Esophagus (tissue), 2 donors: ENCODE measurements at regions not wholly inside any gene's neighbourhood (a gene's known extent, or its start where the extent isn't known, plus 50 kb on each side); places are given as distances from the start of the nearest gene placed in this dataset.
"Not testable (repeated sequence)": the region's sequence is repeated elsewhere in the genome, so short reads cannot be mapped to it uniquely, and the experiment has no call there.

Source experiments
- H3K27ac ChIP-seq, 2 donors: one replicate each; pipeline ENCODE4 v1.5.1; 2013; ENCODE audit warnings: low read depth in 2 of 2, mild to moderate bottlenecking in 2 of 2, inconsistent platforms in 1 of 2, low read length in 1 of 2, moderate library complexity in 1 of 2
- H3K27me3 ChIP-seq, 2 donors: one replicate each; pipeline ENCODE4 v1.6.1; 2013; ENCODE audit warnings: low read length in 2 of 2, control low read depth in 1 of 2, mild to moderate bottlenecking in 1 of 2; ENCODE audit not compliant: insufficient read depth in 2 of 2, control insufficient read depth in 1 of 2
- H3K36me3 ChIP-seq, 2 donors: one replicate each; pipeline ENCODE4 v1.6.1; 2013; ENCODE audit warnings: low read length in 1 of 2; ENCODE audit not compliant: control insufficient read depth in 2 of 2, insufficient read depth in 2 of 2
- H3K4me1 ChIP-seq, 2 donors: one replicate each; pipeline ENCODE4 v1.6.1; 2013; ENCODE audit warnings: low read length in 1 of 2; ENCODE audit not compliant: control insufficient read depth in 2 of 2, insufficient read depth in 2 of 2
- H3K4me3 ChIP-seq, 2 donors: one replicate each; pipeline ENCODE4 v1.5.1; 2013; ENCODE audit warnings: low read length in 2 of 2, mild to moderate bottlenecking in 2 of 2, low read depth in 1 of 2, moderate library complexity in 1 of 2
- H3K9me3 ChIP-seq, 2 donors: one replicate each; pipeline ENCODE4 v1.6.1; 2013; ENCODE audit warnings: mild to moderate bottlenecking in 2 of 2, low read depth in 1 of 2, low read length in 1 of 2, moderate library complexity in 1 of 2; ENCODE audit not compliant: control insufficient read depth in 2 of 2, insufficient read depth in 1 of 2
- WGBS, 2 donors: extraction: QIAGEN DNeasy Blood & Tissue Kit; methylation state at CpG; one replicate each; pipeline ENCODE4 v1.1.7; 2013; 5-methylcytosine and 5-hydroxymethylcytosine counted together
- donor health status: healthy with polysubstance abuse.
- donor health status: Bipolar disorder and iron deficiency.

GRCh38 chr1:213512316-213512715 is 461.3 kb downstream of the RPS6KC1 start:
- Histone ChIP-seq H3K9me3 (no peaks in the 10 kb centered on the region), H3K36me3 (no peaks in the 10 kb centered on the region), H3K27ac (no peak overlapping the region), H3K27me3 (no peaks in the 10 kb centered on the region), H3K4me1 (no peaks in the 10 kb centered on the region), H3K4me3 (no peak overlapping the region)
- 77 to 79% methylated on average over 5 of the region's 5 CpGs for WGBS, 2 donors

- H3K27ac ChIP-seq = no peak overlapping the region
- H3K4me1 ChIP-seq = no peaks in the 10 kb centered on the region
- no peaks in the 10 kb centered on the region for H3K27me3 ChIP-seq
- 51 to 52% methylated on average over 2 of the region's 2 CpGs for WGBS, 2 donors
- H3K9me3 ChIP-seq = no peaks in the 10 kb centered on the region
- no peaks in the 10 kb centered on the region for H3K36me3 ChIP-seq
- no peak overlapping the region for H3K4me3 ChIP-seq
These were observed 462.0 kb downstream of the RPS6KC1 start for GRCh38 chr1:213513006-213513405.

- H3K27me3 ChIP-seq, H3K36me3 ChIP-seq, H3K27ac ChIP-seq, H3K9me3 ChIP-seq, H3K4me1 ChIP-seq, H3K4me3 ChIP-seq: not testable (repeated sequence)
- 92 to 94% methylated on average over 4 to 5 of the region's 5 CpGs for WGBS, 2 donors
These were observed 463.6 kb downstream of the RPS6KC1 start for GRCh38 chr1:213514408-213515179.

- WGBS, 2 donors = 22% methylated on average over 4 of the region's 4 CpGs
- no peaks in the 10 kb centered on the region for H3K4me1 ChIP-seq
- no peak overlapping the region for H3K4me3 ChIP-seq
- no peaks in the 10 kb centered on the region for H3K36me3 ChIP-seq
- no peak overlapping the region for H3K27ac ChIP-seq
- H3K9me3 ChIP-seq = no peaks in the 10 kb centered on the region
- H3K27me3 ChIP-seq = no peaks in the 10 kb centered on the region
These were observed 468.1 kb downstream of the RPS6KC1 start for GRCh38 chr1:213519098-213519497.

DNA sequence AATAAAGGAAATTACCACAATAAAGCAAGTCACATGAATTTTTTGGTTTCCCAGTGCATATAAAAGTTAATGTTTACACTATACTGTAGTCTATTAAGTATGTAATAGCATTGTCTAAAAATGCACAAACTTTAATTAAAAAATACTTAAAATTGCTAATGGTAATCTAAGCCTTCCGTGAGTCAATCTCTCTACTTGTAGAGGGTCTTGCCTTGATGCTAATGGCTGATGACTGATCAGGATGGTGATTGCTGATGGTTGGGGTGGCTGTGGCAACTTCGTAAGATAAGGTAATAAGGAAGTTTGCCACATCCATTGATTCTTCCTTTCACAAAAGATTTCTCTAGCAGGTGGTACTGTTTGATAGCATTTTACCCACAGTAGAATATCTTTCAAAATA is 466.6 kb upstream of the PROX1 start:
- Histone ChIP-seq H3K9me3 (no peaks in the 10 kb centered on the region), H3K27me3 (no peaks in the 10 kb centered on the region), H3K4me3 (no peak overlapping the region), H3K4me1 (no peaks in the 10 kb centered on the region), H3K27ac (no peak overlapping the region), H3K36me3 (no peaks in the 10 kb centered on the region)
- WGBS, 2 donors = 74 to 87% methylated on average over 2 of the region's 2 CpGs

DNA sequence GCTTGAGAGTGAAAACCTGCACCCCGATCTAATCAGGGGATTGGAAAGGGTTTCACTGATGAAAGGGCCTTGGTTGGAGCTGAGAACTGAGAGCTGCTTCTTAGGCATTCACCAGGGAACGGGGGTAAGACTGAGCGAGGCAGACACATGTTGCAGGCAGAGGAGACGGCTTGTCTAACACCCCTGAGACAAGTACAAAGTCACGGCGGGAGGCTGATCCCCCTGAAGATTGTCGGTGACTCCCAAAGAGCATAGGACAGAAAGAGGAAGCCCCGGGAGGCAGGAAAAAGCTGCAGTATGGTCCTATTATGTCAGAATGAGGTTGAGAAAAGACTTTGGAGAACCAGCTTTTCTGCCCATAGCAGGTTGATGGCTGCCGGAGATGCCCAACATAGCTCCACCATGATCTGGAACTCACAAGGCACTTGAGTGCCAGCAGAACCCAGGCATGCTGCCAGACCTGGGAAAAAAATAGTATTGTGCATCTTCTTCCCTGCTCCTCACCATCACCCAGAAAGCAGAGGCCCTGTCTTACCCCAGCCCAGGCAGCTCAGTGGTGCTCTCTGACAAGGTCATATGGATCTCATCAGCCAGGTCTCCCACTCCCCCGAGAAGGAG is 463.9 kb upstream of the PROX1 start:
- H3K4me3 ChIP-seq = no peak overlapping the region
- H3K9me3 ChIP-seq = no peaks in the 10 kb centered on the region
- H3K27ac ChIP-seq = no peak overlapping the region
- no peaks in the 10 kb centered on the region for H3K4me1 ChIP-seq
- H3K27me3 ChIP-seq = no peaks in the 10 kb centered on the region
- WGBS, 2 donors = 63 to 67% methylated on average over 10 of the region's 10 CpGs
- H3K36me3 ChIP-seq = no peaks in the 10 kb centered on the region

- Histone ChIP-seq H3K4me1 (no peaks in the 10 kb centered on the region), H3K27me3 (no peaks in the 10 kb centered on the region)
- 80 to 90% methylated on average over 4 of the region's 4 CpGs for WGBS, 2 donors
These were observed 461.5 kb upstream of the PROX1 start for GRCh38 chr1:213526306-213526705.

GRCh38 chr1:213530611-213531320 is 457.0 kb upstream of the PROX1 start:
- H3K27me3 ChIP-seq = no peaks in the 10 kb centered on the region
- H3K27ac ChIP-seq = no peak overlapping the region
- no peaks in the 10 kb centered on the region for H3K36me3 ChIP-seq
- H3K4me1 ChIP-seq = no peaks in the 10 kb centered on the region
- H3K9me3 ChIP-seq = no peaks in the 10 kb centered on the region
- no peak overlapping the region for H3K4me3 ChIP-seq
- 71 to 77% methylated on average over 4 of the region's 4 CpGs for WGBS, 2 donors

More at GRCh38 chr1:213526306-213526705, 461.5 kb upstream of the PROX1 start:
- no peaks in the 10 kb centered on the region for H3K9me3 ChIP-seq
- H3K4me3 ChIP-seq = no peak overlapping the region
- no peaks in the 10 kb centered on the region for H3K36me3 ChIP-seq
- H3K27ac ChIP-seq = no peak overlapping the region

GRCh38 chr1:213531369-213532310 is 456.1 kb upstream of the PROX1 start:
- H3K36me3 ChIP-seq = no peaks in the 10 kb centered on the region
- no peaks in the 10 kb centered on the region for H3K4me1 ChIP-seq
- no peak overlapping the region for H3K27ac ChIP-seq
- WGBS, 2 donors = 83 to 87% methylated on average over 12 of the region's 12 CpGs
- H3K27me3 ChIP-seq = no peaks in the 10 kb centered on the region
- H3K9me3 ChIP-seq = peaks cover 0 to 2% of the 10 kb centered on the region in 2 donors
- no peak overlapping the region for H3K4me3 ChIP-seq
